ENCODE measurements at regions not wholly inside any gene's neighbourhood (a gene's known extent, or its start where the extent isn't known, plus 50 kb on each side); places are given as distances from the start of the nearest gene placed in this dataset.
A peak's percentile ranks its signal among the peaks of the same experiment; 100 is the strongest.
"Not testable (repeated sequence)": the region's sequence is repeated elsewhere in the genome, so short reads cannot be mapped to it uniquely, and the experiment has no call there.

GRCh38 chr10:30727524-30727923 lies 98.0 kb upstream of the LYZL2 start:
- no peak for DNase-seq
- no peak overlapping the region for H3K4me3 Mint-ChIP-seq (ENCODE audit: low read depth, unreplicated experiment)
- H3K4me1 Mint-ChIP-seq (ENCODE audit: low read depth, unreplicated experiment): peaks cover 10% of the 10 kb centered on the region
- H3K27me3 Mint-ChIP-seq (ENCODE audit: unreplicated experiment): peaks cover 12% of the 10 kb centered on the region
- no TSS peak for BruUV-seq (replicated peaks)
- CTCF ChIA-PET: no interaction called here
- TF ChIP-seq CTCF (IDR thresholded peaks at IDR 0.05; ENCODE audit: unreplicated experiment): no peak
- intact Hi-C loops (cut with micrococcal nuclease; ENCODE audit: unreplicated experiment): loop anchor here (5.0 kb wide), 2 partner anchors 40 to 1035 kb away; no protein-coding TSS in a partner anchor
- peaks cover 6% of the 10 kb centered on the region for H3K9me3 Mint-ChIP-seq (ENCODE audit: low read depth, unreplicated experiment)
- no peak overlapping the region for H3K27ac Mint-ChIP-seq (ENCODE audit: unreplicated experiment)
- H3K36me3 Mint-ChIP-seq (ENCODE audit: insufficient read depth, unreplicated experiment): no peaks in the 10 kb centered on the region

GRCh38 chr10:30726783-30727414 lies 97.3 kb upstream of the LYZL2 start:
- H3K4me1 Mint-ChIP-seq (ENCODE audit: low read depth, unreplicated experiment); H3K9me3 Mint-ChIP-seq (ENCODE audit: low read depth, unreplicated experiment); H3K27ac Mint-ChIP-seq (ENCODE audit: unreplicated experiment); BruUV-seq (replicated peaks); H3K36me3 Mint-ChIP-seq (ENCODE audit: insufficient read depth, unreplicated experiment); CTCF ChIA-PET: not testable (repeated sequence)
- Mint-ChIP-seq H3K4me3 (ENCODE audit: low read depth, unreplicated experiment) (peak overlapping the region; percentile 37), H3K27me3 (ENCODE audit: unreplicated experiment) (peaks cover 12% of the 10 kb centered on the region)
- intact Hi-C loops (cut with micrococcal nuclease; ENCODE audit: unreplicated experiment): loop anchor here (5.0 kb wide), 2 partner anchors 40 to 1035 kb away; no protein-coding TSS in a partner anchor
- peak; percentile 86 for DNase-seq
- TF ChIP-seq CTCF (IDR thresholded peaks at IDR 0.05; ENCODE audit: unreplicated experiment): peak; percentile 55

GRCh38 chr10:30725661-30726060 lies 96.1 kb upstream of the LYZL2 start:
- H3K9me3 Mint-ChIP-seq (ENCODE audit: low read depth, unreplicated experiment): no peaks in the 10 kb centered on the region
- peaks cover 12% of the 10 kb centered on the region for H3K27me3 Mint-ChIP-seq (ENCODE audit: unreplicated experiment)
- no TSS peak for BruUV-seq (replicated peaks)
- H3K4me1 Mint-ChIP-seq (ENCODE audit: low read depth, unreplicated experiment): peaks cover 10% of the 10 kb centered on the region
- no peak for TF ChIP-seq CTCF (IDR thresholded peaks at IDR 0.05; ENCODE audit: unreplicated experiment)
- no peak for DNase-seq
- no peak overlapping the region for H3K4me3 Mint-ChIP-seq (ENCODE audit: low read depth, unreplicated experiment)
- intact Hi-C loops (cut with micrococcal nuclease; ENCODE audit: unreplicated experiment): loop anchor here (5.0 kb wide), 2 partner anchors 38 to 1037 kb away; no protein-coding TSS in a partner anchor
- H3K36me3 Mint-ChIP-seq (ENCODE audit: insufficient read depth, unreplicated experiment): no peaks in the 10 kb centered on the region
- CTCF ChIA-PET: no interaction called here
- H3K27ac Mint-ChIP-seq (ENCODE audit: unreplicated experiment): no peak overlapping the region

GRCh38 chr10:30724296-30724695 lies 94.7 kb upstream of the LYZL2 start:
- no TSS peak for BruUV-seq (replicated peaks)
- CTCF ChIA-PET: no interaction called here
- no peak for TF ChIP-seq CTCF (IDR thresholded peaks at IDR 0.05; ENCODE audit: unreplicated experiment)
- Mint-ChIP-seq H3K4me3 (ENCODE audit: low read depth, unreplicated experiment) (no peak overlapping the region), H3K4me1 (ENCODE audit: low read depth, unreplicated experiment) (peaks cover 11% of the 10 kb centered on the region), H3K27me3 (ENCODE audit: unreplicated experiment) (peaks cover 12% of the 10 kb centered on the region), H3K9me3 (ENCODE audit: low read depth, unreplicated experiment) (no peaks in the 10 kb centered on the region), H3K27ac (ENCODE audit: unreplicated experiment) (no peak overlapping the region), H3K36me3 (ENCODE audit: insufficient read depth, unreplicated experiment) (no peaks in the 10 kb centered on the region)
- DNase-seq: no peak
- intact Hi-C loops (cut with micrococcal nuclease; ENCODE audit: unreplicated experiment): no loop called here

Measured in Calu3 (cell line).